CD14-positive monocyte (primary cell): ENCODE measurements at regions not wholly inside any gene's neighbourhood (a gene's known extent, or its start where the extent isn't known, plus 50 kb on each side); places are given as distances from the start of the nearest gene placed in this dataset.

Experiments
- DNase-seq, 3 donors: peaks; one replicate each; pipeline ENCODE4 v3.0.0-alpha.2; 2011 to 2022
- H2AFZ ChIP-seq: 2 replicates; pipeline ENCODE4 v1.6.0; 2012; ENCODE audit warnings: mild to moderate bottlenecking, low read depth, low read length, inconsistent platforms; ENCODE audit not compliant: insufficient read depth, poor library complexity, severe bottlenecking
- H3K27ac ChIP-seq, 2 donors: 1 replicate in 1 of 2; 2 replicates in 1 of 2; pipeline ENCODE4 v1.5.1; 2012 to 2013; ENCODE audit warnings: low read length in 2 of 2, control low read depth in 1 of 2, inconsistent platforms in 1 of 2, low read depth in 1 of 2, mild to moderate bottlenecking in 1 of 2
- H3K27me3 ChIP-seq, 2 donors: one replicate each; pipeline versions ENCODE4 v1.6.0 to v1.6.1; 2011 to 2013; ENCODE audit warnings: low read length in 2 of 2; ENCODE audit not compliant: control insufficient read depth in 2 of 2, insufficient read depth in 2 of 2
- H3K36me3 ChIP-seq, 2 donors: replicated peaks in 1 of 2; 1 replicate in 1 of 2; 2 replicates in 1 of 2; pipeline versions ENCODE4 v1.5.1 to v1.6.1; 2012 to 2013; ENCODE audit warnings: low read length in 2 of 2, control low read depth in 1 of 2, inconsistent platforms in 1 of 2, mild to moderate bottlenecking in 1 of 2; ENCODE audit not compliant: insufficient read depth in 2 of 2, control insufficient read depth in 1 of 2
- H3K4me1 ChIP-seq, 2 donors: 1 replicate in 1 of 2; 2 replicates in 1 of 2; pipeline versions ENCODE4 v1.5.1 to v1.6.1; 2012 to 2013; ENCODE audit warnings: low read length in 2 of 2, control low read depth in 1 of 2, inconsistent platforms in 1 of 2, mild to moderate bottlenecking in 1 of 2, moderate library complexity in 1 of 2; ENCODE audit not compliant: insufficient read depth in 2 of 2, control insufficient read depth in 1 of 2
- H3K4me2 ChIP-seq: replicated peaks from 2 replicates; pipeline ENCODE3; 2012; ENCODE audit warnings: low read length, moderate library complexity, mild to moderate bottlenecking; ENCODE audit not compliant: poor library complexity, severe bottlenecking; ENCODE audit errors: extremely low read depth
- H3K4me3 ChIP-seq, 3 experiments: fragments of 200-600 bp in 1 of 3; sonication (generic) in 1 of 3; replicated peaks in 1 of 3; 1 replicate in 2 of 3; 2 replicates in 1 of 3; pipeline ENCODE4 v1.5.1; 2011 to 2013; ENCODE audit warnings: low read length in 3 of 3, mild to moderate bottlenecking in 3 of 3, control low read depth in 2 of 3, low read depth in 2 of 3, inconsistent platforms in 1 of 3, moderate library complexity in 1 of 3
- H3K79me2 ChIP-seq: 2 replicates; pipeline ENCODE4 v1.6.0; 2012; ENCODE audit warnings: mild to moderate bottlenecking, control low read depth, inconsistent platforms, low read length, moderate library complexity; ENCODE audit not compliant: insufficient read depth
- H3K9ac ChIP-seq: 2 replicates; pipeline ENCODE4 v1.6.0; 2017; ENCODE audit warnings: low read length, mild to moderate bottlenecking; ENCODE audit not compliant: insufficient read depth, poor library complexity, severe bottlenecking
- H3K9me3 ChIP-seq, 2 donors: replicated peaks in 1 of 2; 1 replicate in 1 of 2; 2 replicates in 1 of 2; pipeline versions ENCODE4 v1.5.1 to v1.6.1; 2012 to 2013; ENCODE audit warnings: low read length in 2 of 2, control low read depth in 1 of 2; ENCODE audit not compliant: control insufficient read depth in 1 of 2, insufficient read depth in 1 of 2
- H4K20me1 ChIP-seq: 2 replicates; pipeline ENCODE4 v1.6.0; 2012; ENCODE audit warnings: mild to moderate bottlenecking, low read length, control low read depth, moderate library complexity; ENCODE audit not compliant: insufficient read depth
- H3K27ac Mint-ChIP-seq, 7 donors: one replicate each; pipeline ENCODE4 v1.8.0; 2020; ENCODE audit warnings: mild to moderate bottlenecking in 7 of 7, mixed read lengths in 7 of 7, moderate library complexity in 6 of 7, inconsistent platforms in 2 of 7
- H3K27me3 Mint-ChIP-seq, 3 donors: one replicate each; pipeline ENCODE4 v1.8.0; 2021 to 2022; ENCODE audit warnings: low read depth in 3 of 3, mild to moderate bottlenecking in 3 of 3, mixed read lengths in 3 of 3, moderate library complexity in 3 of 3, inconsistent platforms in 1 of 3
- H3K36me3 Mint-ChIP-seq, 2 donors: one replicate each; pipeline ENCODE4 v1.8.0; 2020; ENCODE audit warnings: mixed read lengths in 2 of 2, inconsistent platforms in 1 of 2, mild to moderate bottlenecking in 1 of 2
- H3K4me1 Mint-ChIP-seq: one replicate; pipeline ENCODE4 v1.8.0; 2020; ENCODE audit warnings: mild to moderate bottlenecking, mixed read lengths
- H3K4me3 Mint-ChIP-seq, 2 donors: one replicate each; pipeline ENCODE4 v1.8.0; 2020; ENCODE audit warnings: mild to moderate bottlenecking in 2 of 2, mixed read lengths in 2 of 2, moderate library complexity in 1 of 2
- H3K9me3 Mint-ChIP-seq, 7 donors: one replicate each; pipeline ENCODE4 v1.8.0; 2020 to 2022; ENCODE audit warnings: mixed read lengths in 7 of 7, mild to moderate bottlenecking in 6 of 7, moderate library complexity in 6 of 7, inconsistent platforms in 2 of 7
- CTCF ChIP-seq: fragments of 200-600 bp; IDR thresholded peaks from one replicate; pipeline ENCODE4 v1.8.0; 2022; ENCODE audit warnings: antibody characterized with exemption, mild to moderate bottlenecking
- WGBS: methylation state at CpG from one replicate; pipeline ENCODE4 v1.1.5; 2013; ENCODE audit warnings: missing lambda C conversion rate; ENCODE audit not compliant: insufficient coverage; 5-methylcytosine and 5-hydroxymethylcytosine counted together
- intact Hi-C, 2 donors: fragments of 100-400 bp; cut with micrococcal nuclease; formaldehyde crosslinking; loops; one replicate each; pipeline versions ENCODE4 v1.15.0 to v1.15.1; 2023

GRCh38 chr16:49052846-49053245, 228.8 kb downstream of the CBLN1 start:
- TF ChIP-seq CTCF: no peak
- WGBS: 77% methylated on average over 3 of the region's 9 CpGs
- Histone ChIP-seq H3K9me3 (no peaks in the 10 kb centered on the region), H3K4me3 (no peak overlapping the region), H3K79me2 (no peaks in the 10 kb centered on the region), H3K9ac (no peak overlapping the region), H3K4me1 (no peaks in the 10 kb centered on the region), H3K4me2 (no peak overlapping the region), H3K36me3 (no peaks in the 10 kb centered on the region), H3K27ac (no peak overlapping the region), H2AFZ (no peak overlapping the region), H4K20me1 (no peaks in the 10 kb centered on the region), H3K27me3 (no peaks in the 10 kb centered on the region)
- Mint-ChIP-seq H3K4me1 (no peaks in the 10 kb centered on the region), H3K27ac (no peak overlapping the region), H3K4me3 (no peak overlapping the region), H3K9me3 (no peaks in the 10 kb centered on the region), H3K36me3 (no peaks in the 10 kb centered on the region), H3K27me3 (peaks cover 0 to 4% (median 0%) of the 10 kb centered on the region in 3 donors)
- no peak for DNase-seq
- intact Hi-C loops: no loop called here

- WGBS: 79% methylated on average over 2 of the region's 2 CpGs
- Mint-ChIP-seq H3K36me3 (no peaks in the 10 kb centered on the region), H3K27ac (no peak overlapping the region), H3K27me3 (peaks cover 0 to 4% (median 0%) of the 10 kb centered on the region in 3 donors), H3K4me1 (no peaks in the 10 kb centered on the region), H3K9me3 (no peaks in the 10 kb centered on the region), H3K4me3 (no peak overlapping the region)
- Histone ChIP-seq H3K4me1 (no peaks in the 10 kb centered on the region), H4K20me1 (no peaks in the 10 kb centered on the region), H2AFZ (no peak overlapping the region), H3K79me2 (no peaks in the 10 kb centered on the region), H3K4me3 (no peak overlapping the region), H3K9ac (no peak overlapping the region), H3K9me3 (no peaks in the 10 kb centered on the region), H3K27me3 (no peaks in the 10 kb centered on the region), H3K36me3 (no peaks in the 10 kb centered on the region), H3K27ac (no peak overlapping the region), H3K4me2 (no peak overlapping the region)
- intact Hi-C loops: no loop called here
- no peak for TF ChIP-seq CTCF
- DNase-seq: no peak
Measured at GRCh38 chr16:49051576-49051975, 230.1 kb downstream of the CBLN1 start.
